Hepatic stellate cell (primary cell): ENCODE measurements at regions not wholly inside any gene's neighbourhood (a gene's known extent, or its start where the extent isn't known, plus 50 kb on each side); places are given as distances from the start of the nearest gene placed in this dataset.

Experiments
- DNase-seq: peaks from one replicate; pipeline ENCODE4 v3.0.0; 2011; ENCODE audit warnings: low spot score

DNA sequence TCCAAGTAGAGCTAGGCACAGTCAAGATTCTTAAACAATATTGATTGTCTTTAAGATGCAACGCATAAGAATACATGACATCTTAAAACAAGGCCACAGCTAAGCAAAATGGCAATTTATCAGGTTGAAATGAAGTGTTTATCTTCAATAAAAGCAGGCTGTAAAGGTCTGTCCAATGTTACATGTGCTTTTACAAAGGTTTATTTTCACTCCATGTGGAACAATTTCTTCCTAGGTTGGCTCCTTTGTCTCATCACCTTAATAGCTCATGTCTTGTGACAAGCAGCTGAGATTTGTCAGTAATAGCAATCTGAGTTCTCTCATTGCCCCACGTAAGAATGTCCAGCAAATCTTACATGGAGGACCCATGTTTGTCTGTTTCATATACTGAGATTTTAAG, 437.6 kb downstream of the GPAM start:
- DNase-seq = no peak

DNA sequence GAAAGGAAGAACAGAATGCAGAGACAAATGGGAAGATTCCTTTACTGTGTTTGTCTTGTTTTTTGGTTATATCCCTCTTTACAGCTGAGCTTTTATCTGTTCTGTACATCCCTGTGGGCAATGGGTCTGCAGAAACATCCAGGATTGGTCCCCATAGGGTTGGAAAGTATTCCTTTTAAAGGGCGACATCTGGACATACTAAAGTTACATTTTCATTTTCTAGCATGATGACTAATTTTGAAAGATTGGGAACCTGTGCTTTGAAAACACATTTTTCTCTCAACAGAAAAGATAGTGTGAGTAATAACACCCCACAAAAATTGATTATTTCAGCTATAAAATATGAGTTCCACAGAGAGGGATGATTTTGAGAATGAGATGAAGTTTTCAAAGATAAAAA, 435.8 kb downstream of the GPAM start:
- no peak for DNase-seq

DNA sequence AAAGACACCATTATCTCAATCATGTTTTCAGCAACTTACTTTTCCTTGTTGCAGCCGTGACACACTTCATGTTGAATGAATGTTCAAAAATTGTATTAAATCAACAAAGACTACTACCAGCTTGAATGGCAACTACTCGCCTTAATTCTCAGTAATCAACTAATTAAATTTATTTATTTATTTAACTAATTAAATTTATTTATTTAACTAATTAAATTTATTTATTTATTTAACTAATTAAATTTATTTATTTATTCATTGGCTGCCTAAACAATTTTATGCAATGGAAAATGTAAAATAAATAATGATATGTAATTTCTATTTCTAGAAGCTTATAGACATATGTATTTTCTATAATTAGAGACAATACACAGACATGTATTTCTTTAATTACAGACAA, 435.4 kb downstream of the GPAM start:
- DNase-seq = no peak

DNA sequence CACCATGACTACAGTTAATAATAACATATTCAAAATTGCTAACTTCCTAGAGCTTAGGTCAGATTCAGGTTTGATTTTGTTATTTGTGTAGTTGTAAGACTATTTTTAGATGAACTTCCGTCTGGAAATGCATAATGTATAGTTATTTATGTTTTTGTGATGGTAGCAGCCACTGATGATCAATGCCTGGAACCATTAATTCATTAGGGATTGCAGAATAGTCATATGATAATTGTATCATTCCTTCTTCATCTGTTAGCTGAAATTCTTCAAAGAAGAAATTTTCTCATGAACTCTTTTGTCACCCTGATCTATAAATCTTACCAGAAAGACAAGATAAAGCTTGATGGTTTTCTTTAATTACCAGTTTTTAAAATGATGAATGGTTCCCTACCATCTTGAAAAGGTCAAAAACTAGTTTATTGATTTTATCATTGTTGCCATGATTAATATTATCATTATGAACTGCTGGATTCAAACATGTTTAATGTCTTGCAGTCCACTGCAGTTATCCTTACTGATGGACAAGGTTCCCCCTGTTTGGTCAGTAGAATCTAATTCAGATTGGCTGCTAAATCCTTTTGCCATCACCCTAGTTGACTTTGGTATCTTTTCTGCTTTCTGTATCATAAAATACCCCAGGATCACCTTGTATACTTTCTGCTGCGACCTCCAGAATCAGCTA, 433.3 kb downstream of the GPAM start:
- no peak for DNase-seq

DNA sequence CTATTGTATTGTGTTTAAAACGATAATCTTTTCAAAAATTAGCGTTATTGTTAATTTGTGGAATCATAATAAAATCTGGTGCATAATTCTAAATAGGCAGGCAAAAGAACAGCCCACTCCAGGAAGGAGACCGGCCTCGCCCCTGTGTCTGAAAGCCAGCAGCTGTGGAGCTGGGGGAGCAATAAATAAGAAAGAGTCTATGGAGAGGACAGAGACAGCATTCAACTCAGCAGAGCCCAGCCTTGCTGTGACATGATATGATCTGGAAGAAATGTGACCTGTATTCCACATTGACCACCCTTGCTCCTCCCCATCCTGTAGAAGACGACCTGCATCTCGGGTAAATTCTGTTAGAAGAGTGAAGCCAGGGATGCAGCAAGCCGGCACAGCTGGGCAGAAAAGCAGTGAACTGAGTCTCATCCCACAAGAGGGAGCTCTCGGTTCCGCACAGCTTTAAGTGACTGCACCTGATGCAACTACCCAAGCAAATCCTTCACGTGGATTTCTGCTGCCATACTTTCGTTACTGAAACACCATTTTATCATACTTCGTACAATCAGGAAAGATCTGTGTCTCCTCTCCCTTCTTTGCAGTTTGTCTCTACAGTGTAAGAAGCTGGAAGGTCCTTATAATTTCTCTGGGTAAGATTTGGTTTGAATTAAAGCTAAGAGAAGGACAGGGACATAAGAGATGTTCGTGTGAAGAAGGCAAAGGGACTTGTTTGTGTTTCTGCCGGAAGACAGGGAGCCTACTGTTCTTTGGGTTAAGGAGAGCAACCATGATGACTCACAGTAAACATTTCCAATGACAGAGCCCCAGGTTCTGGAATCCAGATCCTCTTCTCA, 427.1 kb downstream of the GPAM start:
- DNase-seq = no peak

DNA sequence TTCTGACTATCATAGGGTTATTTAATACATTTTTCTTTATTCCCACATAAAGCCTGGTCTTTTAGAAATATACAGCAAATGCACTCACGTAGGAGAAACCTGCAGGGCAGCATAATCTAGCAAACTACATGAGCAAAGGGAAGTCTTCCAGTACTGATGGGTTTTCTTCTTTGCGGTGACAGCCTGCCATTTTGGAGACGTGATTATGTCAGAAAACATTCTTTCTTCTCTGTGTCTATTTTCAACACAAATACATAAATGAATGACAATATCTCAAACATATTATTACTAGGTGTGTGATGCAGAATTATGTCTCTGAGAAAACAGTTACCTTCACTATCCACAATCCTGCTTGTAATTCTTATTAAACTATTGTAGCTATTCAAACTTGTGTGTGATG, 425.0 kb downstream of the GPAM start:
- DNase-seq = no peak

DNA sequence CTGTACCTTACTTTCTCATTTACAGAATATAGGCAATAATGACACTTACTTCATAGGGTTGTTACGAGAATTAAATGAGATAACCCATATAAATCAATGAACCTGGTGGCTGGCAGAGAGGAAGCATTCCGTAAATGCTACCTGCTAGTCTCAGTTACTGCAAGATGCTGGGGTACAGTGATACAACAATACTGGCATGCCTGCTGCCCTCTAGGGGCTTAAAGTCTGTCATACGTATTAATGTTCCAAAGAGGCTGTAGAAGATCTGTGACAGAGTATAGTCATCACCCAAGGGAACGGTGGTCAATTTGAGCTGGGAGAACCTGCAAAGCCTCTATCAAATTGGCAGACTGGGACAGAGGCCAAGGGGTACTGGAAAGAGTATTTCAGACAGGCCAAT, 421.5 kb downstream of the GPAM start:
- DNase-seq = no peak

DNA sequence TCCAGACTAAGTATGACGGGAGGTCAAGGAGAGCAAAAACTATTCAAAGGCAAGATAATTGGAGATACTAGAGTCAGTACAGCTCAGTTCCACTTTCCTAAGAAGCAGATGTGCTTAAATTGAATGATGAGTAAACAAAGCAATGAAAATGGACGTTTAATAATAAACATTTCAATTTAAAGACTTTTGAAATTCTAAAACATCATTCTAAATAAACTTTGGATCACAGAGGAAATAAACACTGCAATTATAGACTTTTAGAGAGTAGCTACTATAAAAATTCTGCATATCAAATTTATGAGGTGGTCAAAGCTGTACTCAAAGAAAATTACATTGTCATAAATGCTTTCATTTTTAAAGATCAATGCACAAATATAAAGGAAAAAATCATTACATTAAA, 418.3 kb downstream of the GPAM start:
- no peak for DNase-seq

DNA sequence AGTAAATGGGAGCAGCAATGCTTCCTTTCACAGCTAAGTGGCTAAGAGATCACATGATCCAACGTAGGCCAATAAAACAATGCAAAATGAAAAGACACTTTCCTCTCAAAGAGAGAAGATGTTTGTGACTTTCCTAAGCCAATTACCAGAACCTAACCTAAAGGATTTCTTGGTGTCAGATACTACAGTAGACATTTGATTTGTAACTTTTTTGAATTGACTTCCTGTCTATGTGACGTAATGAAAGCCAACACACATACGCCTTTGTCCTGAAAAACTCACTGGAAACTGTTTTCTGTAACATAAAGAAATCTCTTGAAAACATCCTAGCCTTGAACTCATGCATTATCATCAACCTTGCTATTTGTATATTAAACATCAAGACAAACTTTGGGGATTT, 417.1 kb downstream of the GPAM start:
- DNase-seq = no peak

DNA sequence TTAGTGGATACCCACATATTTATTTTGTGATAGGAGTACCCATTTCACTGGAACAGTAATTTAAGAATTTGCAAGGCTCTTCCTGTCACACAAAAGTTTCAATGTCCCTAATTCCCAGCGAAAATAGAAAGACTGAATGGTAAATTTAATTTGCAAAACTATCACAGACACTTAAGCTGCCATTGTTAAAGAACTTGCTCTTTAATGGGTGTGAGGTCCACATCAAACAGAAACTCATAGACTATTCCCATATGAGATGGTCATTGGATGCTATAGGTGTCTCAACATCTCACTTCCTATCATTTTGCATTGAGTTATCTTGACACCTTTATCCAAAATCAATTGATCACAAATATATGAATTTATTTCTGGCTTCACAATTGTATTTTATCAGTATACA, 415.9 kb downstream of the GPAM start:
- DNase-seq = no peak

DNA sequence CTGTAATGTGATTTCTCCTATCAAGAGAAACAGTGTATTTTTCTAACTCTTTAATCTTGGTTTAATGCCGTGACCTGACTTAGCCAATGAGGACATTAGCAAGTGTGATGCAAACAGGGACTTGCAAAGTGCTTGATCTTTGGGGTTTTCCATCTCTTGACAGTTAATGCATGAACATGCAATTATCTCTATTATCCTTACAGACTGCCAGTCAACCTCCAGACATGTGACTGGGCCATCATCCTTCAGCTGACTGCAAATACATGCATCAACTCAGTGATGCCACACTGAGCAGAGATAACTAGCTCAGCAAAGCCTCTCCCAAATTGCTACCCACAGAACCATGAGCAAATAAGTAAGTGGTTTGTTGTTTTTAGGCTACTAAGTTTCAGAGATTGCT, 409.6 kb downstream of the GPAM start:
- DNase-seq = no peak

DNA sequence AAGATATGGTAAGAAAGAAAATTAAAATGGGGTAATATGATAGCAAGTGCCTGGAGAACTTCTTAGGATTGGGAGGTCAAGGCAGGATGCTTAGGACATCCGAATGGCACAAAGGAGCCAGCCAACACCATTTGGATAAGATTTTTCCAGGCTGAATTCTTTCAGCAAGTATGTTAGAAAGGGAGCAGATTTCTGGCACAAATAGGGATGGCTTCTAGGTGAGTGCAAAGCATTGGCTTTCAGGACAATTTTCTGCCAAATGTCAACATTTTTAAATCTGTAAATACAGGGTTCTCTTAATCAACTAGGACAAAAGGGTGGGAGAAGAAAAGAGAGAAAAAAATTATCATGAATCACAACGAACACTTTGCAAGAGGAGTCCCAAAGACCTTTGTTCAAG, 409.1 kb downstream of the GPAM start:
- no peak for DNase-seq

DNA sequence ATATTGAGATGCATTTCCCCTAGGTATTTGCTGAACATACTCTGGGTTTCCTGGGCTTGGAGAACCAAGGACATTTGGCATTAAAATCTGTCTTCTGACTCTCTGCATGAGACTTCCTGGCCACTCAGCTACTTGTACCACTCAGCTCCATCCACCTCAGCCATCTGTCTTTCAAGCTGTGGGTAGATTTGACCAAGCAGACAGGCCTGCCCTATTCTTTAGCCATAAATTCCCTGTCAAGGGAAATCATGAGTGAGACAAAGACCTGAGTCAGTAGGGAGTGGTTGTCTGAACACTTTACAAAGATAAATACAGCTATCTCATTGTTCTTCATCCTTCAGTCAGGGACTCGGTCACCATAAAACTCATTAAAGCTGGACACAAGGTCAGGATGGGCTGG, 399.1 kb downstream of the GPAM start:
- DNase-seq = no peak

DNA sequence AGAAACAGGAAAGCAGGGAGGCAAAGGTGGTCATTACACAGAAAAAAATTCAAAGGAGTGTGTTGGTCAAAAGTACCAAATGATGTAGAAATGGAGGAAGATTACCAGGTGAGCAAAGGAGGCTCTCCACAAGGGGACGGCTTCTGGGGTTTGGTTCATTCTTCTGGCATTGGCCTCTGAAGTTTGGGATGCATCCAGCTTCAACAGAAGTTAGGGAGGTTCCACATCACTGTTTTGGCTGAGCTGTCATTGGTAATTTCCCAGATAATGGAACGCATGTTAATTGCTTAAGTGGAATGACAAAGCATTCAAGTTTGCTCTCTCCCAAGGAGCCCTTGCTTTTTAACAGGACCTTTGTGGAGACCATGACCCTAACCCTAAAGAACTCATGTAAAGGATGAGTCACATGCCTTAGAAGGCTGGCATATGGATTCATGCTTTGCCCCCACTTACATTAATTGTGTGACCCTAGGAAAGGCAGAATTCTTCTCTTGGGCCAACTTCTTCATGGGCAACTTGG, 398.6 kb downstream of the GPAM start:
- DNase-seq = no peak

DNA sequence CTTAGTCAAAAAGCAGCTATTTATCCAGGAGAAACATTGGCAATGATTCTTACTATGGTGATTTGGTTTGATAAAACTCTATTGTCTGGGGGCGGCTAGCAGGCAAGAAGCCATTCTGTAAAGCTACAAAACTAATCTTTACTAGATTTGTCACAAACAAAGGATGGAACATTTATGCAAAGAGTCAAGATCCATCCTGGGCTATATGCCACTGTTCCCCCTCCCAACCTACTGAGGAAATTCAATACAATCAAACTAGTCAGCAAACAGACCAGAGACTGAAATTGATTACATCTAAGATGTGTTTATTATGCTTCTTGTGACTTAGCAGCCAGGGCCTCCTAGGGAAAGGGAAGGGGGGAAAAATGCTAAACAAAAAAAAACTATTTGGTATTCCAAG, 397.6 kb downstream of the GPAM start:
- DNase-seq = no peak

DNA sequence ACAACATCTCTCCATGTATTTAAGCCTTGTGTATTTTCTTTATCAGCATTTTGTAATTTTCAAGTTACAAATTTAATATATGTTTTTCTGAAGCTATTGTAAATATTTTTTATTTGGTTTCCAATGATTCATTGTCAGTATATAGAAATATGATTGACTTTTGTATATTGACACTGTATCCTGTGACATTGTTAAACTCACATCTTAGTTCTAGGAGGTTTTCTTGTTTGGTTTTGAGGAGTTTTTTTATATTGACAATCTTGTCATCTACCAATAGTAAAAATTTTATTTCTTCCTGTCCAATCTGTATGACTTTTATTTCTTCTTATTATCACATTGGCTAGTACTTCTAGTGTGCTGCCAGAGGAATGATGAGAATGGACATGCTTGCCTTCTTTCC, 393.7 kb downstream of the GPAM start:
- DNase-seq = no peak

DNA sequence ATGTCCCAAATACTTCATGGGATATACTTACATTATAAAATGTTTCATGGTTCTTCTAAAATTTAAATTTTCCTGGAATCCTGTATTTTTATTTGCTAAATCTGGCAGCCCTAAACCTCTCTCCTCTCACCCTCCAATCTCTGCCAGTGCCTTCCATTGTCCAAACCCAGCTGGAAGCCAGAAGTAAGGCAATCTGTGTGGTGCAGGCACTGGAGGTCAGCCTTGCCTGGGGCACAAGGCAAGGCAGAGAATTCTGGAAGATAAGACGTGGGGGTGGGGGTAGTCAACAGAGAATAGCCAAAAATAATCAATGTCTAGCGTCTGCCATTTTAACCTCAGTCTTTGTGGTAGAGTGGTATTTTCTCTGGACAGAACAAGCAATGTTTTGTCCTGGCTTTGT, 381.7 kb downstream of the GPAM start:
- no peak for DNase-seq

DNA sequence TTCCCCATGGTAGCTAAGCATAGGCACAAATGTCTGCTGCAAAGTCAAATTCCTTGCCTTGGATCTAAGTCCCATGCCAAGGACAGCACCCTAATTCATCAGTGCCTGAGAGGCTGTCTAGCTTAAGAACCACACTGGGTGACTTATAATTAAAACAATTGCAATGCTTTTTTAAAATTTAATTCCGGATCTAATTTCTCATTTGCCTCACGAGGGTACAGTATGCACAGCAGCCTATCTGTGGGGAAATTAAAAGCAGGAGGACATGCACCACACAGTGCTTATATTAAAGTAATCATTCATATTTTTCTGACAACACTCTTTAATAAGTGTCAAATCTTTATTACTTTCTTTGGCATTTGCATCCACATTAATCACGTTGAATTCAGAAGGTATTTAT, 378.8 kb downstream of the GPAM start:
- DNase-seq = no peak

DNA sequence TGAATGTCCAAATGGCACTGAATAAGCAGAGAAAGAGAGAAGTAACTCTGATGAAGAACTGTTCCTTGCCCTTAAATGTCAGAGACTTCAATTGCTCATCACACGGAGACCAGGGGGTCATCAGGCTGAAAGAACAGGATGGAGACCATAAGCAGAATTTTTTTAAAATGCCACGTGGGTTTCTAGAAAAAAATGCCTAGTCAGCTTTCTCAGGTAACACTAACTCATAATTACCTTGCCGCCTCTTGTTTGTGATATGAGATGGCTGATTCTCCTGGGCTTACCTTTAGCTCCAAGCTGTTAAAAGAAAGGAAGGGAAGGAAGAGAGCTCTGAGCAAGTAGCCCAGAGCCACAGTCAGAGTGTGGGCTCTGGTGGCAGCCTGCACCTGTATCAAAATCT, 372.0 kb downstream of the GPAM start:
- no peak for DNase-seq

DNA sequence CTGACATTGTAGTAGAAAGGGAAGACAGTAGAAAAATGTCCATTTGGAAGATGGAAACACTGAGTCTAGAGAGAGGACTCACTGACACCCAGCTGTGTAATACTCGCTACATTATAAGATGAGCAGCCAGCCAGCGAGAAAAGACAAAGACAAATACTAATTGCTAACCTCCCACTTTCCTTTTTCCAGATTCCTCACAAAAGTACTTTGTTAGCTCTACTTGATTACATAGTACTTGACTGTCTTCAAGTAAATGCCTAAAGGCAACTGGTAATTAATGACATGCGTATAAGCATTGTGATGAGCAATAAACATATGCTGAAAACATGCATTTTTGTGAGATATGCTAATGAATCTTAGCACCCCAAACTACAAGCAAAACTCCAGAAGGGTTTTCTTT, 363.1 kb downstream of the GPAM start:
- DNase-seq = no peak

DNA sequence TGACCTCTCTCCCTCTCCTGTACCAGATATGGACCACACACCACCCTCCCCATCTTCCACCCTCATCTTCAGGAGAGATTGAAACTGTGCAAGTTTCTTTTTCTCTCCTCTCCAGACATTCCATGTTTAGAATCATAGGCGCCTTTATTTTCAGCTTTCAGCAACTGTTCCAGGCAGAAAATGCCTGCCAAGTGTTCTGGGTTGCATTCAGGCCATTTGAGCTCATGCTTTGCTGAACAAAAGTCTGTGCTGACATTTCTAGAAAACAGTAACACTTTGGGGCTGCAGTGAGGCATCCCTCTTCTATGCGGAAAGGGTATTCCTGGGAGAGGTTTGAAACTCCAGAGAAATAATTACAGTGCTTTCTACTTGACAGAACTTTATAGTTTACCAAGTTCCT, 361.7 kb downstream of the GPAM start:
- no peak for DNase-seq

DNA sequence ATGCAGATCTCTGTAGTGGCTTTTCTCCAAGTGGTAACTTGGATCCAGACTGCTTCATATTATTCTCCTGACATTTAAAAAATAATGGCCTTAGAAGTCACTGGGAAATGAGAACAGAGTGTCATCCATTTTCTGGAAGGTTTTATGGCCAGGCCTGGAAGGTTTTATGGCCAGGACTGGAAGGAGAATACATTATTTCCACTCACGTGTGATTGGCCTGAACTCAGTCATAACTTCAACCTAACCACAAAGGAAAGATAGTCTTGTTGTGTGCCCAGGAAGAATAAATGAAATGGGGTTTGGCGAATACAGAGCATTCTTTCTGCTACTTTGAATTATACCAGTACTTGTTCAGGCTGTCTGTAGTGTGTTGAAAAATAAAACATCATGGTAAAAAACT, 360.9 kb downstream of the GPAM start:
- DNase-seq = no peak

DNA sequence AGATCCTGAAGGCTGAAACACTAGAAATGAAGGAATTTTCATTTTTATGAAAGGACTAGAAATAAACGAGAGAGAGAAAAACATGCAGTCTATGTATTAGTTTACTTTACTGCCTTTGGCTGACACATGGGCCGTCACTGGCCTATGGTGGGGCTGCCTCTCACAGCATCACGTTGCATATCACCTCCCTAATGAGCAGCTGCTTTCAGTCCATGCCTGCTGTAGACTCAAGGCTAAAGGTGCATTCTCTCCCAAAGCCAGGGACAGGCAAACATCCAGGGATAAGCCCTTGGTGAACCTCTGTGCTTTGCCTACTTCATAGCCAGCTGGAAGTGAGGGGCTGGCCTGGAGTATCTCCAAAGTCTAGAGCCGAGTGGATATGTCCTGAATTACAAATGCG, 359.4 kb downstream of the GPAM start:
- DNase-seq = no peak

DNA sequence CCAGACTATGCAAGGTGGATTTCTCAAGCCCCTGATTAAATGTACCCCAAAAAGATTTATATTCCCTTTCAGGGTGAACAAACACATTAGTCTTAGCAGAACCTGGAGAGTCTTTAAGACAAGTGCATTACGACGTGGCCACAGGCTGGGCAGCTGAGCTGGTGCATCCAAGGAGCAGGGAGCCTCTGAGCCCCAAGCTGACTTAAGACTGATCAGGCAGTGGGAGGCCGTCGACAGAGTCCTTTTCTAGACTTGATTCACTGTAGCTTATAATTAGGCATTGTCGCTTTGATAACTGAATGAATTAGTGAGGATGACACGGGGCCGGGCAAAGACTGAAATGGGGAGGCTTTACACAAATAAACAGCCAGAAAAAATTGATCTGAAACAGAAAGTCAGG, 353.2 kb downstream of the GPAM start:
- no peak for DNase-seq
